CD4-positive, alpha-beta T cell (primary cell): ENCODE measurements at regions not wholly inside any gene's neighbourhood (a gene's known extent, or its start where the extent isn't known, plus 50 kb on each side); places are given as distances from the start of the nearest gene placed in this dataset.

Source experiments
- ATAC-seq: fragments of 200-7000 bp; cut with Tn5 transposase; one replicate; pipeline ENCODE4 v1.10.0; 2022; ENCODE audit warnings: mild to moderate bottlenecking; ENCODE audit not compliant: poor library complexity
- CTCF ChIA-PET: fragments of 350-600 bp; sonication (Branson Sonifier 250); formaldehyde crosslinking; loops from one replicate; lab custom pipeline; 2021; ENCODE audit warnings: antibody characterized with exemption, inconsistent platforms; lab: Charles Lee
- POLR2A ChIA-PET: fragments of 350-600 bp; sonication (Branson Sonifier 250); formaldehyde crosslinking; loops from one replicate; lab custom pipeline; 2021; ENCODE audit warnings: antibody characterized with exemption, inconsistent platforms; lab: Charles Lee
- DNase-seq, 14 experiments: peaks; one replicate each; pipeline ENCODE4 v3.0.0-alpha.2; 2013 to 2020; ENCODE audit warnings: mixed read lengths in 2 of 14
- H3K27ac ChIP-seq, 2 donors: one replicate each; pipeline versions ENCODE4 v1.5.1 to v1.7.0; 2013; ENCODE audit warnings: low read length in 2 of 2, low read depth in 1 of 2, mild to moderate bottlenecking in 1 of 2
- H3K27me3 ChIP-seq, 2 experiments: 1 replicate in 1 of 2; 2 replicates in 1 of 2; pipeline versions ENCODE4 v1.6.1 to v1.7.0; 2013; ENCODE audit warnings: low read length in 2 of 2, control low read depth in 1 of 2, mild to moderate bottlenecking in 1 of 2, moderate library complexity in 1 of 2; ENCODE audit not compliant: insufficient read depth in 2 of 2, control insufficient read depth in 1 of 2
- H3K36me3 ChIP-seq: one replicate; pipeline ENCODE4 v1.6.1; 2013; ENCODE audit warnings: low read length, control low read depth; ENCODE audit not compliant: insufficient read depth
- H3K4me1 ChIP-seq: one replicate; pipeline ENCODE4 v1.6.1; 2013; ENCODE audit warnings: low read length, control low read depth; ENCODE audit not compliant: insufficient read depth
- H3K4me3 ChIP-seq: one replicate; pipeline ENCODE4 v1.5.1; 2013; ENCODE audit warnings: mild to moderate bottlenecking, low read length, moderate library complexity
- H3K9me3 ChIP-seq, 2 experiments: 1 replicate in 1 of 2; 2 replicates in 1 of 2; pipeline versions ENCODE4 v1.6.1 to v1.7.0; 2013; ENCODE audit warnings: low read length in 2 of 2, mild to moderate bottlenecking in 2 of 2, control low read depth in 1 of 2, moderate library complexity in 1 of 2; ENCODE audit not compliant: control insufficient read depth in 1 of 2, insufficient read depth in 1 of 2
- H3K27ac Mint-ChIP-seq: one replicate; pipeline ENCODE4 v1.8.0; 2020; ENCODE audit warnings: mixed read lengths
- H3K27me3 Mint-ChIP-seq: one replicate; pipeline ENCODE4 v1.8.0; 2021; ENCODE audit warnings: mixed read lengths
- H3K36me3 Mint-ChIP-seq: one replicate; pipeline ENCODE4 v1.8.0; 2021; ENCODE audit warnings: low read depth, mixed read lengths
- H3K4me1 Mint-ChIP-seq: one replicate; pipeline ENCODE4 v1.8.0; 2021; ENCODE audit warnings: low read depth, mixed read lengths
- H3K4me3 Mint-ChIP-seq: one replicate; pipeline ENCODE4 v1.8.0; 2020; ENCODE audit warnings: mild to moderate bottlenecking, mixed read lengths
- H3K9me3 Mint-ChIP-seq: one replicate; pipeline ENCODE4 v1.8.0; 2020; ENCODE audit warnings: mixed read lengths
- CTCF ChIP-seq: fragments of 200-600 bp; IDR thresholded peaks from one replicate; pipeline ENCODE4 v1.8.0; 2022; ENCODE audit warnings: antibody characterized with exemption, mild to moderate bottlenecking
- intact Hi-C, 2 experiments: fragments of 100-400 bp; cut with DNase I in 1 of 2; cut with micrococcal nuclease in 1 of 2; formaldehyde crosslinking; loops; one replicate each; pipeline versions ENCODE4 v1.15.1 to v1.9.0; 2023 to 2025; cut with DNase I, micrococcal nuclease

DNA sequence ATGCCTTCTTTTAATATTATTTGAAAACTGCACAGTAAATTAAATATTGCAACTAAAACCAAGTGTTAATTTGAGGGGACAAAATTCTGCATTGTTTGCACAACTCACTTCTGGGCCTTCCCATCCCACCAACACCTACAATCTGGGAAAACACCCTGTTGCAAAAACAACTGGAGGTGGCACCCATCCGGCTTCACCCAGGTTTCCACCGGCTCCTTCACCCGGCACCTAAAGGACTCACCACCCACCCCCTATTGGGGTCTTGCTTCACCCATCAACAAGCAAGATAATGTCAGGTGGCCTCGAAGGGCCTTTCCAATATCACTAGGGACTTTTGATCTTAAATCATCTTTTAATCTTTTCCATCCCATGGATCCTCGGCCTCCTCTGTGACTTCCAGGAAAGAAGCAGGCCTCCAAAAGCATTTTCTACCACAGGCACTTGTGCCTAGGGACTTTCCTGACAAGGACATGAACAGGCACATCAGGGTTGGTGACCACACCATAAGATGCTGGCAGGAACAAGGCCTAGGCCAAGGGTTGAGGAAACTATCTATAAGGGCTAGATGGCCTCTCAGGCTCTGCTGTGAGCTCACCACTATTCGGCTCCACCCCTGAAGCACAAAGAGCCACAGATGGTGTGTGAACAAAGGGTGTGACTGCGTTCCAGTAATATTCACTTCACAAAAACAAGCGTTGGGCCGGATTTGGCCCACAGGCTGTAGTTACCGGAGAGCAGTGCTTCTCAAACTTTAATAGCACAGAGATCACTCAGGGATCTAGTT lies 205.1 kb downstream of the AUH start:
- TF ChIP-seq CTCF = no peak
- no peak overlapping the region for H3K4me3 Mint-ChIP-seq
- H3K27ac Mint-ChIP-seq = no peak overlapping the region
- DNase-seq = peak in 1 of 14 experiments; percentile 51
- H3K27me3 Mint-ChIP-seq = no peaks in the 10 kb centered on the region
- peaks cover 14% of the 10 kb centered on the region for H3K4me1 Mint-ChIP-seq
- H3K9me3 Mint-ChIP-seq = no peaks in the 10 kb centered on the region
- no peak for ATAC-seq
- Histone ChIP-seq H3K4me1 (peaks cover 13% of the 10 kb centered on the region), H3K27me3 (no peaks in the 10 kb centered on the region), H3K36me3 (no peaks in the 10 kb centered on the region), H3K9me3 (peaks cover 0 to 10% of the 10 kb centered on the region in 2 experiments), H3K4me3 (no peak overlapping the region), H3K27ac (no peak overlapping the region)
- intact Hi-C loops = no loop called here
- H3K36me3 Mint-ChIP-seq = no peaks in the 10 kb centered on the region
- ChIA-PET POLR2A (no interaction called here), CTCF (no interaction called here)

- Mint-ChIP-seq H3K4me1 (peaks cover 13% of the 10 kb centered on the region), H3K27me3 (no peaks in the 10 kb centered on the region), H3K4me3 (no peak overlapping the region), H3K27ac (no peak overlapping the region), H3K9me3 (no peaks in the 10 kb centered on the region), H3K36me3 (no peaks in the 10 kb centered on the region)
- no peak for DNase-seq
- H3K4me3 ChIP-seq = no peak overlapping the region
- no peak overlapping the region for H3K27ac ChIP-seq
- H3K36me3 ChIP-seq = no peaks in the 10 kb centered on the region
- no peaks in the 10 kb centered on the region for H3K27me3 ChIP-seq
- ATAC-seq = no peak
- H3K4me1 ChIP-seq = peaks cover 19% of the 10 kb centered on the region
- intact Hi-C loops = no loop called here
- TF ChIP-seq CTCF = no peak
- peaks cover 0 to 10% of the 10 kb centered on the region in 2 experiments for H3K9me3 ChIP-seq
- ChIA-PET POLR2A (no interaction called here), CTCF (no interaction called here)
Measured at GRCh38 chr9:91157883-91158282, 203.8 kb downstream of the AUH start.

DNA sequence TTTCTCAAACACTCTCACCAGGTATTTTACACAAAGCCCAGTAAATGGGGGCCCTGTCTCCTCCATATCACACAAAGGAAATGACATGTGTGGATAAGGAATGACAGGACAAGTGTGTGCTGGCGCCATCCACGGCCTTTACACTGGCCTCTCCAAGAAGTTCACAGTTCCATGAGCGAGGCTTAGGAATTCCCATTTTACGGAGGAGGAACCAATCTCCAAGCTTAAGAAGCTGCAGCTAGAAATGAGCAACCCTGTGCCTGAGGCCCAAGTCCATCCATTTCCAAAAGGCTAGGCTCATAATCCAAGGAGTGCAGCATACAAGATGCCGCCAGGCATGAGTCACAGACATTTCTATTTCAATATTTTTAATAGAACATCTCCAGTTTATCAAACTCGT lies 203.4 kb downstream of the AUH start:
- H3K4me1 ChIP-seq = peaks cover 23% of the 10 kb centered on the region
- H3K9me3 ChIP-seq = peaks cover 0 to 10% of the 10 kb centered on the region in 2 experiments
- CTCF ChIA-PET = no interaction called here
- no peak overlapping the region for H3K4me3 Mint-ChIP-seq
- no peak overlapping the region for H3K27ac Mint-ChIP-seq
- H3K27ac ChIP-seq = no peak overlapping the region
- no peaks in the 10 kb centered on the region for H3K9me3 Mint-ChIP-seq
- POLR2A ChIA-PET = no interaction called here
- intact Hi-C loops = no loop called here
- ATAC-seq = no peak
- no peaks in the 10 kb centered on the region for H3K27me3 ChIP-seq
- no peak overlapping the region for H3K4me3 ChIP-seq
- no peaks in the 10 kb centered on the region for H3K27me3 Mint-ChIP-seq
- H3K36me3 ChIP-seq = no peaks in the 10 kb centered on the region
- peaks cover 15% of the 10 kb centered on the region for H3K4me1 Mint-ChIP-seq
- DNase-seq = no peak
- H3K36me3 Mint-ChIP-seq = no peaks in the 10 kb centered on the region
- no peak for TF ChIP-seq CTCF
